HepG2 (cell line): ENCODE measurements at regions not wholly inside any gene's neighbourhood (a gene's known extent, or its start where the extent isn't known, plus 50 kb on each side); places are given as distances from the start of the nearest gene placed in this dataset.

ENCODE experiments used
- FOXM1 ChIP-seq: sonication (generic); formaldehyde crosslinking; IDR thresholded peaks from 2 replicates; pipeline ENCODE4 v1.5.0; 2020; ENCODE audit warnings: missing genetic modification reagents
- MTF2 ChIP-seq: sonication (generic); formaldehyde crosslinking; IDR thresholded peaks from 2 replicates; pipeline ENCODE4 v1.5.0; 2020; ENCODE audit warnings: missing genetic modification reagents, borderline replicate concordance
- ZBTB40 ChIP-seq, 2 experiments: fragments of 450-650 bp in 1 of 2; sonication (generic) in 1 of 2; formaldehyde crosslinking in 1 of 2; IDR thresholded peaks; 2 replicates each; pipeline versions ENCODE4 v1.6.1 to v1.8.0; 2016 to 2022; ENCODE audit warnings: antibody characterized with exemption in 1 of 2, mild to moderate bottlenecking in 1 of 2, missing genetic modification reagents in 1 of 2

GRCh38 chr4:123478859-123479345, 82.3 kb downstream of the SPRY1 start (continued):
- TF ChIP-seq ZBTB40 (IDR thresholded peaks at IDR 0.05) (no peak), ZBTB40 (CRISPR knock-in tag; IDR thresholded peaks at IDR 0.05) (peak; percentile 89; the same call in 1 of the 2 replicates), MTF2 (CRISPR knock-in tag) (no peak), FOXM1 (CRISPR knock-in tag) (no peak)
